ENCODE measurements at regions not wholly inside any gene's neighbourhood (a gene's known extent, or its start where the extent isn't known, plus 50 kb on each side); places are given as distances from the start of the nearest gene placed in this dataset.

DNA sequence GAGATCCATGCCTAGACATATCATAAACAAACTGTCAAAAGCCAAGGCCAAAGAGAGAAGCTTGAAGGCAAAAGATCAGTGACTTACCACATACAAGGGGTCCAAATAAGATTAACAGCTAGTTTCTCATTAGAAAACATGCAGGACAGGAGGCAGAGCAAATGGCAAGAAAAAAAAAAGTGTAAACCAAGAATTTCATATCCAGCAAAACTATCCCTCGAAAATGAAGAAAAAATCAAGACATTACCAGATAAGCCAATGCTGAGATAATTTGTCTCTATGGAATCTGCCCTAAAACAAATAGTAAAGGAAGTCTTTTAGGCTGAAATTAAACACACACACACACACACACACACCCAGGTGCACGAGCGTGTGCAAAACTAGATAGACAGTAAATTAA lies 99.6 kb upstream of the NSMCE3 start:
- TF ChIP-seq, protein P1, sequence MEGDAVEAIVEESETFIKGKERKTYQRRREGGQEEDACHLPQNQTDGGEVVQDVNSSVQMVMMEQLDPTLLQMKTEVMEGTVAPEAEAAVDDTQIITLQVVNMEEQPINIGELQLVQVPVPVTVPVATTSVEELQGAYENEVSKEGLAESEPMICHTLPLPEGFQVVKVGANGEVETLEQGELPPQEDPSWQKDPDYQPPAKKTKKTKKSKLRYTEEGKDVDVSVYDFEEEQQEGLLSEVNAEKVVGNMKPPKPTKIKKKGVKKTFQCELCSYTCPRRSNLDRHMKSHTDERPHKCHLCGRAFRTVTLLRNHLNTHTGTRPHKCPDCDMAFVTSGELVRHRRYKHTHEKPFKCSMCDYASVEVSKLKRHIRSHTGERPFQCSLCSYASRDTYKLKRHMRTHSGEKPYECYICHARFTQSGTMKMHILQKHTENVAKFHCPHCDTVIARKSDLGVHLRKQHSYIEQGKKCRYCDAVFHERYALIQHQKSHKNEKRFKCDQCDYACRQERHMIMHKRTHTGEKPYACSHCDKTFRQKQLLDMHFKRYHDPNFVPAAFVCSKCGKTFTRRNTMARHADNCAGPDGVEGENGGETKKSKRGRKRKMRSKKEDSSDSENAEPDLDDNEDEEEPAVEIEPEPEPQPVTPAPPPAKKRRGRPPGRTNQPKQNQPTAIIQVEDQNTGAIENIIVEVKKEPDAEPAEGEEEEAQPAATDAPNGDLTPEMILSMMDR (conservative IDR thresholded peaks at IDR 0.05; ENCODE audit: low read depth, low read length): no peak
- TF ChIP-seq FOS (IDR thresholded peaks at IDR 0.05; ENCODE audit: low read depth, low read length) (no peak), POLR2A (IDR thresholded peaks at IDR 0.05; ENCODE audit: low read depth, low read length) (no peak), MAFK (IDR thresholded peaks at IDR 0.05; ENCODE audit: low read depth, low read length) (no peak), RAD21 (IDR thresholded peaks at IDR 0.05; ENCODE audit: low read length) (no peak), SMC3 (IDR thresholded peaks at IDR 0.05; ENCODE audit: low read depth, low read length) (no peak), CHD1 (IDR thresholded peaks at IDR 0.05; ENCODE audit: low read depth, low read length) (no peak), BHLHE40 (IDR thresholded peaks at IDR 0.05; ENCODE audit: low read depth, low read length) (no peak), MXI1 (IDR thresholded peaks at IDR 0.05; ENCODE audit: borderline replicate concordance, low read depth, low read length) (no peak), CEBPB (IDR thresholded peaks at IDR 0.05; ENCODE audit: low read depth, low read length) (no peak), RFX5 (IDR thresholded peaks at IDR 0.05; ENCODE audit: low read depth, low read length) (no peak)
- TF ChIP-seq, protein P2, sequence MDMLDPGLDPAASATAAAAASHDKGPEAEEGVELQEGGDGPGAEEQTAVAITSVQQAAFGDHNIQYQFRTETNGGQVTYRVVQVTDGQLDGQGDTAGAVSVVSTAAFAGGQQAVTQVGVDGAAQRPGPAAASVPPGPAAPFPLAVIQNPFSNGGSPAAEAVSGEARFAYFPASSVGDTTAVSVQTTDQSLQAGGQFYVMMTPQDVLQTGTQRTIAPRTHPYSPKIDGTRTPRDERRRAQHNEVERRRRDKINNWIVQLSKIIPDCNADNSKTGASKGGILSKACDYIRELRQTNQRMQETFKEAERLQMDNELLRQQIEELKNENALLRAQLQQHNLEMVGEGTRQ (IDR thresholded peaks at IDR 0.05; ENCODE audit: low read depth, low read length): no peak
- TF ChIP-seq, protein P3, sequence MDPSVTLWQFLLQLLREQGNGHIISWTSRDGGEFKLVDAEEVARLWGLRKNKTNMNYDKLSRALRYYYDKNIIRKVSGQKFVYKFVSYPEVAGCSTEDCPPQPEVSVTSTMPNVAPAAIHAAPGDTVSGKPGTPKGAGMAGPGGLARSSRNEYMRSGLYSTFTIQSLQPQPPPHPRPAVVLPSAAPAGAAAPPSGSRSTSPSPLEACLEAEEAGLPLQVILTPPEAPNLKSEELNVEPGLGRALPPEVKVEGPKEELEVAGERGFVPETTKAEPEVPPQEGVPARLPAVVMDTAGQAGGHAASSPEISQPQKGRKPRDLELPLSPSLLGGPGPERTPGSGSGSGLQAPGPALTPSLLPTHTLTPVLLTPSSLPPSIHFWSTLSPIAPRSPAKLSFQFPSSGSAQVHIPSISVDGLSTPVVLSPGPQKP (IDR thresholded peaks at IDR 0.05; ENCODE audit: borderline replicate concordance, low read depth, low read length): no peak
